ENCODE measurements at regions not wholly inside any gene's neighbourhood (a gene's known extent, or its start where the extent isn't known, plus 50 kb on each side); places are given as distances from the start of the nearest gene placed in this dataset.

GRCh38 chr5:3394891-3395599 lies 200.6 kb upstream of the IRX1 start:
- DNase-seq (ENCODE audit: low read depth): peak; percentile 1

DNA sequence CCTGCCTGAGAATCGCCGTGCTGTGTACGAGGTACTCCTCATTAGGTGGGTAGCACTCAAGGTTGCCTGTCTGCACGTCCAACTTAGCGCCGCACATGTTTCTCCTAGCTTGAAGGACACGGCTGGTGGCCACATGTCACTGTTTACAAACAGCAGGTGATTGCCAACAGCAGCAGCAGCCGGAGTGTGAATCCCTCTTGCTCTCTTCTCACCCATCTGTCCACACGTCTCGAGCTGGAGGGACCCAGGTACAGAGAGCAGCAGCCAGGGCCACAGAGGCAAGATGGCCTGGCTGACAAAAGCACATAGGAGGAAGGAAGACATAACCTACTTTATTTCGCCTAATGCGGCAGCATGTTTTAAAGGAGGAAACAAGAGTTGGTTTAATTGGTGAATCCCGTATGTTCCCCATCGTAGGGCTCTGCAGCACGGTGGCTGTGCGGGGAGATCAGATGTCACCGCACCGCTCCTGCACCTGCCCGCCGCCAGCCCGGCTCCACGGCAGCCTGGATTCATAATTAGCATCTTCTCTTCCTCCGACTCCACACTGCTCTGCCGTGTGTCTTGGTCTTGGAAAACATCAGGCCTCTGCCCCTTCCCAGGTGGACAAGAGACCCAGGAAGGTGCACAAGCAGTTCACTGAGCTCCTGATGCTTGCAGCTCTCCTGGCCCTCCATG lies 201.6 kb upstream of the IRX1 start:
- DNase-seq (ENCODE audit: low read depth): no peak

GRCh38 chr5:3393122-3393919 lies 202.3 kb upstream of the IRX1 start:
- DNase-seq (ENCODE audit: low read depth): no peak

- no peak for DNase-seq (ENCODE audit: low read depth)
These were observed 203.2 kb upstream of the IRX1 start for GRCh38 chr5:3392306-3392939.

GRCh38 chr5:3391210-3391609 lies 204.4 kb upstream of the IRX1 start:
- DNase-seq (ENCODE audit: low read depth): no peak

DNA sequence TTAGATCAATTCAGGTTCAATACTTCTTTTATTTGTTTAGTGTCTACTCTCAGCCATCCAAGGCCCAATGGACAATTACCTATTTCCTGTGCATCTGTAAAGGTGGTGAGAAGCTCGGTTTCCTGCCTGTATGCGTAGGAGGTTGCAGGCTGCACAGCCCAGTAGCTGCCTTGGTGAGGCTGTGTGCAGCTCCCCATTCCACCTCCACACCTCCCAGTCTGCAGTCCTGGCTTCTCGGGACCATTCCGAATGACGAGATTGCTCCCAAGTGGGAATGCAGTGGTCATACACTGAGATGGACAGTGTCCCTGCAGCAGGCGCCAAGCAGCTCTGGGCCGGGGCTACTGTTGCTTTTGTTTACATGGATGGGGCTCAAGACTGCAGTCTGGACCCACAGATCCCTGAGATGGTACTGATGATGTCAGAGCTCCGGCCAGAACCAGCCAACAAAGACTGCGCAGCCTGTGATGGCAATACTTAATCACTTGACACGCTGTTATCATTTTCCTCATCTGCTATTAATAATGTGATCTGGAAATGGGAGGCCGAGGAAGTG lies 206.1 kb upstream of the IRX1 start:
- DNase-seq (ENCODE audit: low read depth): no peak

DNA sequence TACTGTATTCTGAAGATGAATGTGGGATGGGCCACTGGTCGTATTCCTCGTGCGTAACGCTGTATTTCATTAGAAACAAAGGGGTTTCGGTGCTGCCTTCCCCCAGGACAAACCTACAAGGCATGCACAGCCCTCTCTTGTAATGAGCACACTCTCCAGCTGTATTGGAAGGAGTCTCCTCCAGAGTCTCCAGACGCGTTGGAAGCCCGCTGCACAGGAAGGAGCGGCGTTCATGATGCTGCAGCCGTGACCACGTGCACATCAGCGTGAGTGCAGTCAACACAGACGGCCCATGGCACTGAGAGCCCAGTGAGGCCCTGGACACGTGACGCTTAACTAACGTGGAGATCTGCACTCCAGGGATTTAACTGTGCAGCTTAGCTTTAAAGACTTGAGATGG lies 209.0 kb upstream of the IRX1 start:
- no peak for DNase-seq (ENCODE audit: low read depth)

- no peak for DNase-seq (ENCODE audit: low read depth)
These were observed 209.6 kb upstream of the IRX1 start for GRCh38 chr5:3385991-3386519.

GRCh38 chr5:3384531-3384930 lies 211.1 kb upstream of the IRX1 start:
- DNase-seq (ENCODE audit: low read depth): no peak

DNA sequence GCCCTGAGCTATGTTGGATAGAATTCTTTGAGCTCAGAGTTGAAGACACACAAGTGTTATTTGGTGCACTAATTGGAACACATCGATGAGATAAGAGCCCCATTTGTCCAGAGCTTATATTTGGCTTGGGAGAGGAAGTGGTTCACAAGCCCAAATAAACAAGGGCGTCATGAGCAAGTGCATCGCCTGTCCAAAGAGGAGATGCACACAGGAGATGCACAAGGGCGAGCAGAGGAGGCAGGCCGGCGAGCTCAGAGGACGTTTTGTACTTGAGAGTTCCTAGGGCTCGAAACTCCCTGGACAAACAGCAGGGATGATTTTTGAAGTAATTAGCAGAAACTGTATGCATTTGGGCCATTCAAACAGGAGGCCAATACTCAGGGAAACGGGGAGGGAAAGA lies 212.8 kb upstream of the IRX1 start:
- DNase-seq (ENCODE audit: low read depth): no peak

DNA sequence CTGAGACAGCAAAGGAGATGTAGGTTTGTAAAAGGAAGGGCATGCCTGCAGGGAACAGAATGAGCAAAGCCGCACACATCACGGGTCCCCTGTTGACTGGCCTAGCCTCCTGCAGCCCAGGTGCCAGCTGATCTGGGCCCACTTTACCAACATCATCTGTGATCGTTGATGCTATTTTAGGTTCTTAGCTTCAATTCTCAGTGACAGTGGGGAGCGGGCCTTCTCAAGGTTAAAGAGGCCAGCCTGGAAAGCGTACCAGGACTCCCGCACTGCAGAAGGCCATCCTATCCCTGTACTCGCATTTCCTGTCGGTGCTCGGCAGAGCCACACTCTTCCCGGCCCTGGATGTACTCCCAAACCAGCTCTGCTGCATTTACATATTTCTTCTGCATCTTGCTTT lies 213.5 kb upstream of the IRX1 start:
- DNase-seq (ENCODE audit: low read depth): no peak

DNA sequence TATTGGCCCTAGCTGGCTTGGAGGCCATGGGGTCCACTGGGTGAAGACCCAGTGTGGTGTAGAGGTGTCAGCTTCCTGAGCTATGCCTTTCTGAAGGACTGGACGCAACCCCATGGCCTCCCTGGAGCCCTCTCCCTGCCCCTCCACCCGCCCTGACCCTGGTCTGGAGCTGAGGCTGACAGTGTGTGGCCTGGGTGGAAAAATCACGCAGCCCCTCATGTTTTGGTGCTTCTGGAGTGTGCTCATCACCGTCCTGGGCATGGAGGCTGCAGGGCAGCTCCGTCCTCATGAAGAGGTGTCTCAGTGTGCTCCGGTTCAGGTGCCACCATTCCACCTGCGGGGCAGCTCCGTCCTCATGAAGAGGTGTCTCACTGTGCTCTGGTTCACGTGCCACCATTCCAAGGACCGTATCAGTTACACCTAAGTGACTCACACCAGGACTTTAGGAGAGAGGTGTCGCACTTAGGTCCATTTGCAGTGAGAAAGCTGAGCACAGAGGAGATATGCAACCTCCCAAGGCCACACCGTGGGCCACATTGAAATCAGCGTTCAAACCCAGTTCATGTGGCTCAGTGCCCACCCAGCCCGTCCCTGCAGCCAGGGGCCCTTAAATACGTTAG lies 214.3 kb upstream of the IRX1 start:
- DNase-seq (ENCODE audit: low read depth): no peak

DNA sequence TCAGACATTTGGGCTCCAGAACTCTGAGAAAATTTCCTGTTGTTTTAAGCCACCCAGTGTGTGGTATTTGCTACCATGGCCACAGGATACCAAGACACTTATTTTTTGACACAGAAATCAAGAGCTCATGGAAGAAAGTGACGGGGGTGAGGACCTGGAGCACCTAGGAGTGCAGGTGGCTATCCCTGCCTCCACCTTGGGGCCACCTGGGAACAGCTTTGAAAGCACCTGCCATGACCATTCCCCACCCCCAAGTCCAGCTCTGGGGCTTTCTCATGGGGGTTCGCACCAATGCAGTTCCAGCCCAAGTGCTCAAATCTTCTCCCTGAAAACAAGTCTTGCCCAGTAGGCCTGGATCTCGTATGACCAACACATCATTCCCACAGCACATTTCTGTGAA lies 214.9 kb upstream of the IRX1 start:
- DNase-seq (ENCODE audit: low read depth): no peak

DNA sequence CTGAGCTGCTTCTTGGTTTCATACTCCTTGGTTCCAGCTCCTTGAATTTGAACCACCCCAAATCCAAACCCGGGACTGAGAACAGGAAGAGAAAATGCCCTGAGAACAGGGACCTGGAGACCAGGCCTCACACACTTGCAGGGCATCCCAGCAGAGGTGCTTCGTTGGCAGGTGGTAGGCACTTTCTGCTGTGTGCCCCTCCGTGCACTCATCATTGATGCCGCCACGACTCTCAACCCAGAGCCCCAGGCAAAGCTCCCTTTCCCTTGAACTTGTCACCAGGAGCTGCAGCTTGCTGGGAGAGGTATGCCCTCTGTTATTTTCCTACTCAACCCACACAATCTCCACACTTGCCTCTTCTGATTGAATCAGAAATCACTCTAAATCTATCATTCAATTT lies 217.8 kb upstream of the IRX1 start:
- DNase-seq (ENCODE audit: low read depth): no peak

- DNase-seq (ENCODE audit: low read depth): no peak
These were observed 218.5 kb upstream of the IRX1 start for GRCh38 chr5:3377176-3377575.

- DNase-seq (ENCODE audit: low read depth): no peak
These were observed 219.0 kb upstream of the IRX1 start for GRCh38 chr5:3376611-3377010.

DNA sequence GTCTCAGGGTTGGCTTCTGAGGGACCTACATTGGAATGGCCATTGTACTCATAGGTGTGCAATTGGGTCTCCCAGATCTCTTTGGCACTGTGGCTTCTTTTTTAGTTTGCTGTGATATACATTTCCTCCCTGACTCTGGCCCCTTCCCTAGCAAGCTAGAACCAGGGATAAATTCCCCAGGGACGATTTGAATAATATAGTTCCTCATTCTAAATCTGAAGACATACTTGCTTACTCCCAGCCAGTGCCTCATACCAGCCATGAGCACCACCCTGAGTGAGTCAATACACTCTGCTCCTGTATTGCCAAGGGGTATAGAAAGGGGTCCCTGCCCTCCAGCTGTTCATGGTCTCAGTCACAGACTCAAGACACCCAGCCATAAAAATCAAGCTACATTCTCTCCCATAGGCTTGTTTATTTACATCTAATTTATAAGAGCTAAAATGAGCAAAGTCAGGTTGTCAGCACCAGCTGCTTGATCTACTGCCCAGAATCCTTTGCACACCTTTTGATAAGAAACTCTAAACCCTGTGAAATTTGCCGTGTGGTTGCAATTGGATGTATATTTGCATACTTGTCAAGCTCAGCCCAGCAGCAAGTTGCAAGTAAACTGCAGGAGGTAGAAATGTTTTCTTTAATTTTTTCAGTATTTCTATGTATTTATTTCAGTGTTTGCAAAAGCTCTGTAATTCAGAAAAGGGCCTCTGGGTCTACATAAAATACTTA lies 219.9 kb upstream of the IRX1 start:
- no peak for DNase-seq (ENCODE audit: low read depth)

DNA sequence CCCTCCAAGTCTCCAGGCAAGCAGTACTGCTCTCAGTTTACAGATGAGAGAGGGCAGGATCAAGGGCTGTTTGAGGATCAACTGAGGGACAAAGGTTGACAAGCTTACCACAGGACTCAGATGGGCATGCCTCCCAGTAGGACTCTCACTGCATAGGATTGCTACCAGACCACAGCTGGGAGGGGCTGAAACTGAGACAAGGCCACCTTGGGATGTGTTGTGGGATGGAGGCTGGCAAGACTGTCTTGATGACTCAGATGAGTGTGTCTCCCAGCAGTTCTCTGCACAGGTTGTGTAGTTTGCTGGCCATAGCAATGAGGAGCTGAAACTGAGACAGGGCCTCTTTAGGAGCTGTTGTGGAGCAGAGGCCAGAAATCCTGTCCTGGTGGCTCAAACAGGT lies 222.2 kb upstream of the IRX1 start:
- no peak for DNase-seq (ENCODE audit: low read depth)

GRCh38 chr5:3372289-3372688 lies 223.3 kb upstream of the IRX1 start:
- DNase-seq (ENCODE audit: low read depth): no peak

GRCh38 chr5:3365501-3366215 lies 230.0 kb upstream of the IRX1 start:
- no peak for DNase-seq (ENCODE audit: low read depth)

Measured in myocyte (in vitro differentiated cells).